H1 (cell line): ENCODE measurements at regions not wholly inside any gene's neighbourhood (a gene's known extent, or its start where the extent isn't known, plus 50 kb on each side); places are given as distances from the start of the nearest gene placed in this dataset.
"Not testable (repeated sequence)": the region's sequence is repeated elsewhere in the genome, so short reads cannot be mapped to it uniquely, and the experiment has no call there.

ENCODE experiments used
- CTCF ChIA-PET: fragments of 300-600 bp; sonication (Branson Sonifier 250); formaldehyde crosslinking; loops from one replicate; lab custom pipeline; 2021; ENCODE audit not compliant: partially characterized antibody; lab: Charles Lee
- POLR2A ChIA-PET: fragments of 300-600 bp; sonication (Branson Sonifier 250); formaldehyde crosslinking; loops from one replicate; lab custom pipeline; 2021; ENCODE audit warnings: inconsistent platforms; ENCODE audit not compliant: partially characterized antibody; lab: Charles Lee
- DNase-seq, 2 experiments: peaks; one replicate each; pipeline versions ENCODE4 v3.0.0 to v3.0.0-alpha.2; 2010 to 2022; ENCODE audit warnings: low spot score in 2 of 2, low read depth in 1 of 2, mixed read lengths in 1 of 2
- FAIRE-seq: peaks from 2 replicates; lab custom pipeline; 2011; peaks lifted over from hg19 to GRCh38; lab: Jason Lieb, UNC
- H2AFZ ChIP-seq: 2 replicates; pipeline ENCODE4 v1.8.1; 2012; ENCODE audit warnings: low read length, inconsistent platforms
- H2AK5ac ChIP-seq: 2 replicates; pipeline ENCODE4 v1.6.1; 2013; ENCODE audit warnings: low read depth, low read length
- H2BK120ac ChIP-seq: replicated peaks from 2 replicates; pipeline ENCODE3; 2013; ENCODE audit warnings: low read depth, low read length, inconsistent platforms
- H2BK12ac ChIP-seq: 2 replicates; pipeline ENCODE4 v1.6.1; 2013; ENCODE audit warnings: low read depth, low read length
- H2BK15ac ChIP-seq: 2 replicates; pipeline ENCODE4 v1.6.1; 2013; ENCODE audit warnings: low read length
- H2BK20ac ChIP-seq: 2 replicates; pipeline ENCODE4 v1.6.1; 2013; ENCODE audit warnings: low read length
- H2BK5ac ChIP-seq: 2 replicates; pipeline ENCODE4 v1.6.1; 2013; ENCODE audit warnings: low read depth, low read length
- H3K14ac ChIP-seq: 2 replicates; pipeline ENCODE4 v1.6.1; 2013; ENCODE audit warnings: inconsistent platforms; ENCODE audit not compliant: insufficient read length
- H3K18ac ChIP-seq: 2 replicates; pipeline ENCODE4 v1.6.1; 2013; ENCODE audit warnings: low read length; ENCODE audit errors: extremely low read depth
- H3K23ac ChIP-seq: 2 replicates; pipeline ENCODE4 v1.6.1; 2013; ENCODE audit warnings: inconsistent platforms; ENCODE audit not compliant: insufficient read length
- H3K23me2 ChIP-seq: 2 replicates; pipeline ENCODE4 v1.6.1; 2013; ENCODE audit warnings: low read depth, low read length
- H3K27ac ChIP-seq: 2 replicates; pipeline ENCODE4 v1.6.1; 2011; ENCODE audit warnings: low read depth, low read length, inconsistent platforms
- H3K27me3 ChIP-seq, 4 experiments: replicated peaks in 1 of 4; 1 replicate in 1 of 4; 2 replicates in 3 of 4; pipeline versions ENCODE4 v1.6.1 to v1.8.1; 2011 to 2013; ENCODE audit warnings: low read length in 3 of 4, mild to moderate bottlenecking in 3 of 4, inconsistent platforms in 2 of 4, mixed read lengths in 2 of 4, moderate library complexity in 1 of 4; ENCODE audit not compliant: control insufficient read depth in 3 of 4, insufficient read depth in 3 of 4; ENCODE audit errors: extremely low read depth in 1 of 4
- H3K36me3 ChIP-seq, 4 experiments: 2 replicates each; pipeline versions ENCODE4 v1.6.1 to v1.8.1; 2011 to 2013; ENCODE audit warnings: mild to moderate bottlenecking in 4 of 4, low read length in 3 of 4, moderate library complexity in 2 of 4, control low read depth in 1 of 4, inconsistent platforms in 1 of 4; ENCODE audit not compliant: insufficient read depth in 4 of 4, control insufficient read depth in 2 of 4
- H3K4ac ChIP-seq: replicated peaks from 2 replicates; pipeline ENCODE3; 2013; ENCODE audit warnings: low read length, low read depth, mixed read lengths, inconsistent platforms; ENCODE audit not compliant: insufficient read length
- H3K4me1 ChIP-seq, 4 experiments: replicated peaks in 1 of 4; 1 replicate in 1 of 4; 2 replicates in 3 of 4; pipeline versions ENCODE4 v1.6.1 to v1.8.1; 2011 to 2013; ENCODE audit warnings: low read length in 3 of 4, inconsistent platforms in 2 of 4, mixed read lengths in 1 of 4; ENCODE audit not compliant: insufficient read depth in 4 of 4, control insufficient read depth in 3 of 4
- H3K4me2 ChIP-seq, 2 experiments: 2 replicates each; pipeline versions ENCODE4 v1.6.1 to v1.8.1; 2011 to 2013; ENCODE audit warnings: low read depth in 2 of 2, low read length in 2 of 2, control low read depth in 1 of 2, inconsistent platforms in 1 of 2, mild to moderate bottlenecking in 1 of 2; ENCODE audit not compliant: insufficient read depth in 1 of 2
- H3K4me3 ChIP-seq, 4 experiments: fragments of 200-600, 300-600 bp in 1 of 4; sonication (generic), shearing (Covaris generic), sonication (Bioruptor Twin) in 1 of 4; 2 replicates each; pipeline versions ENCODE4 v1.5.1 to v1.8.1; 2011 to 2016; ENCODE audit warnings: low read length in 4 of 4, low read depth in 3 of 4, control low read depth in 2 of 4, inconsistent platforms in 2 of 4, mild to moderate bottlenecking in 2 of 4, mixed read lengths in 1 of 4, moderate library complexity in 1 of 4; ENCODE audit not compliant: insufficient read depth in 2 of 4; ENCODE audit errors: extremely low read depth in 1 of 4
- H3K56ac ChIP-seq: replicated peaks from 2 replicates; pipeline ENCODE3; 2013; ENCODE audit warnings: low read depth, mild to moderate bottlenecking, mixed read lengths, low read length, inconsistent platforms; ENCODE audit not compliant: insufficient read length
- H3K79me1 ChIP-seq: 2 replicates; pipeline ENCODE4 v1.6.1; 2013; ENCODE audit warnings: low read depth, low read length, control low read depth
- H3K79me2 ChIP-seq, 2 experiments: 2 replicates each; pipeline versions ENCODE4 v1.6.1 to v1.8.1; 2012 to 2013; ENCODE audit warnings: low read length in 2 of 2, mild to moderate bottlenecking in 2 of 2, inconsistent platforms in 1 of 2; ENCODE audit not compliant: insufficient read depth in 2 of 2, control insufficient read depth in 1 of 2
- H3K9ac ChIP-seq, 4 experiments: replicated peaks in 1 of 4; 1 replicate in 1 of 4; 2 replicates in 3 of 4; pipeline versions ENCODE4 v1.6.1 to v1.8.1; 2011 to 2013; ENCODE audit warnings: low read depth in 3 of 4, low read length in 3 of 4, control low read depth in 2 of 4, mild to moderate bottlenecking in 2 of 4, moderate library complexity in 2 of 4, inconsistent platforms in 1 of 4; ENCODE audit errors: extremely low read depth in 1 of 4
- H3K9me3 ChIP-seq, 2 experiments: 2 replicates each; pipeline versions ENCODE4 v1.6.1 to v1.8.1; 2012 to 2013; ENCODE audit warnings: mild to moderate bottlenecking in 2 of 2, moderate library complexity in 2 of 2, control low read depth in 1 of 2, inconsistent platforms in 1 of 2, low read depth in 1 of 2, low read length in 1 of 2, mixed read lengths in 1 of 2; ENCODE audit not compliant: insufficient read depth in 2 of 2
- H4K20me1 ChIP-seq, 2 experiments: replicated peaks in 1 of 2; 2 replicates each; pipeline versions ENCODE3 to v1.8.1; 2011 to 2013; ENCODE audit warnings: inconsistent platforms in 2 of 2, low read length in 2 of 2, mild to moderate bottlenecking in 1 of 2; ENCODE audit not compliant: insufficient read depth in 2 of 2, control insufficient read depth in 1 of 2
- H4K5ac ChIP-seq: 2 replicates; pipeline ENCODE4 v1.6.1; 2013; ENCODE audit warnings: low read length, low read depth, mixed read lengths, inconsistent platforms; ENCODE audit not compliant: insufficient read length
- H4K8ac ChIP-seq: 2 replicates; pipeline ENCODE4 v1.8.0; 2013; ENCODE audit warnings: mild to moderate bottlenecking, moderate library complexity, low read length, inconsistent platforms; ENCODE audit not compliant: insufficient read depth; ENCODE audit errors: extremely low read depth
- H4K91ac ChIP-seq: replicated peaks from 2 replicates; pipeline ENCODE3; 2013; ENCODE audit warnings: low read length, mixed read lengths, inconsistent platforms; ENCODE audit not compliant: insufficient read length
- WGBS, 2 experiments: shearing (Covaris generic) in 1 of 2; methylation state at CpG; one replicate each; pipeline versions ENCODE4 v1.1.6 to v1.1.7; 2013 to 2015; ENCODE audit warnings: low lambda C conversion rate in 2 of 2, mixed read lengths in 2 of 2, inconsistent platforms in 1 of 2, low coverage in 1 of 2, missing lambda C conversion rate in 1 of 2; ENCODE audit not compliant: insufficient replicate concordance in 2 of 2, insufficient coverage in 1 of 2, insufficient read length in 1 of 2; ENCODE audit errors: extremely low coverage in 1 of 2, missing lambda C conversion rate in 1 of 2; 5-methylcytosine and 5-hydroxymethylcytosine counted together

GRCh38 chr12:25688851-25689250 lies 135.8 kb upstream of the LMNTD1 start:
- H4K8ac ChIP-seq, H2BK20ac ChIP-seq, DNase-seq, H3K4me3 ChIP-seq, H3K14ac ChIP-seq, H3K4me2 ChIP-seq, H4K20me1 ChIP-seq, H2BK12ac ChIP-seq, H3K4ac ChIP-seq, H3K23me2 ChIP-seq, H2AFZ ChIP-seq, H2BK5ac ChIP-seq, H4K91ac ChIP-seq, H3K9me3 ChIP-seq, H3K36me3 ChIP-seq, H3K27me3 ChIP-seq, FAIRE-seq, H3K27ac ChIP-seq, H3K79me2 ChIP-seq, H4K5ac ChIP-seq, H2AK5ac ChIP-seq, H2BK15ac ChIP-seq, POLR2A ChIA-PET, H3K79me1 ChIP-seq, H3K9ac ChIP-seq, H2BK120ac ChIP-seq, H3K18ac ChIP-seq, H3K23ac ChIP-seq, H3K56ac ChIP-seq: not testable (repeated sequence)
- H3K4me1 ChIP-seq, result peaks cover 0 to 15% (median 7%) of the 10 kb centered on the region in 4 experiments; a peak in 4 of 7 replicates
- CTCF ChIA-PET, result interaction anchor here (1.6 kb wide), 1 partner anchor 98 kb away, joined by 5 read pairs; no protein-coding TSS in a partner anchor
- 99% methylated on average over 9 of the region's 9 CpGs; no CpG with 5 or more reads in 1 of the 2 experiments for WGBS, 2 experiments
